Right kidney (tissue), 1 donor: ENCODE measurements at regions not wholly inside any gene's neighbourhood (a gene's known extent, or its start where the extent isn't known, plus 50 kb on each side); places are given as distances from the start of the nearest gene placed in this dataset.
"Not testable (repeated sequence)": the region's sequence is repeated elsewhere in the genome, so short reads cannot be mapped to it uniquely, and the experiment has no call there.

Source experiments
- DNase-seq: peaks from one replicate; pipeline ENCODE4 v3.0.0-alpha.2; 2016

GRCh38 chr12:127147724-127148123, 1119.2 kb upstream of the TMEM132C start:
- no peak for DNase-seq

GRCh38 chr12:127148318-127148717, 1118.7 kb upstream of the TMEM132C start:
- no peak for DNase-seq

GRCh38 chr12:127149226-127149964, 1117.6 kb upstream of the TMEM132C start:
- no peak for DNase-seq

DNA sequence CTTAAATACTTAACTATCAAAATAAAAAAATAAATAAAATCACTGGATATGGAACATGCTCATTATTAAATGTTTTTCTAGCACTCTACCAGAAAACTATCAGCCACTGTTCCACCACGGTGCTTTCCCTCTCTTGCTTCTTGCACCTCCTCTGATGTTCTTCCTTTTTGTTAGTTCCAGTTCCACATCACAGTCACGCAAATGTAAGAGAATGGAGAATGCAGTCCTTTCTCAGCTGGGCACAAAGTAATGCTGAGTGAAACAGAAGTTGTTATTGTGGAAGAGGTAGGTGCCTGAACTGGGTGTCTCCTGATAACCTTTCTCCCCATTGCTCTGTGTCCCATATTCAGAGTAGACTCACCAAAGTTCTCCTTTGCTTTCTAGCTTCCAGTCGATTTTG, 1116.9 kb upstream of the TMEM132C start:
- DNase-seq = no peak

DNA sequence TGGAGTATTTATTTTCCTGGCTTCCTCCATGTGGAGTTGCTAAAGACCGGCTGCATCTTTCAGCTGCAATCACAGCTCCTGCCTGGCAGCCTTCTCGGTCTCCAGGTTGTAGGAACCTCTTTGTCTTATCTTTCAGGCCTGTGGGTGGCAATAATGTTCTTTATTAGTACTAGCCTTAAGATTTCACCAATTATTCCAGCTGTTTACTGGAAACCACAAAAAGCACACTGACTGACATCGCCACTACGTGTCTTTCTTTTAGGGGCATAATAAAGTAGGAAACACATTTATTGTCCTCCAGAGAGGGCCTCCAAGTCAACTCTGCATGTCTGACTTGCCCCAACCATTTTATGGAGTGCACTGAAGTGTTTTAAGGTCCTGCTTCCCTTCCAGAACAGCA, 1116.5 kb upstream of the TMEM132C start:
- no peak for DNase-seq

DNA sequence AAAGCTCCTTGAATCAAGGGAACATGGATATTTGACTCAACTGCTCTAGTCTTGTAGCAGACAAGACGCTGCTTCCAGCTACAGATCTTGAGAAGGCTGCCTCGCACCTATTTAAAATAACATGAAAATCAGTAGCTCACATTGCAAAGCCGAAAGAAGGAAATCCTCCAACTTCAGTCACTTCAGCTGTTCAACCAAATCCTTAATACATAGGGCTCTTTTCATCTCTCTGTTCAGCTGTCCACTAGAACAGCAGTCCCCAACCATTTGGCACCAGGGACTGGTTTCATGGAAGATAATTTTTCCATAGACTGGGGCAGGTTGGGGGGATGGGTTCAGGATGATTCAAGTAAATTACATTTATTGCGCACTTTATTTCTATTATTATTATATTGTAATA, 1116.0 kb upstream of the TMEM132C start:
- no peak for DNase-seq

DNA sequence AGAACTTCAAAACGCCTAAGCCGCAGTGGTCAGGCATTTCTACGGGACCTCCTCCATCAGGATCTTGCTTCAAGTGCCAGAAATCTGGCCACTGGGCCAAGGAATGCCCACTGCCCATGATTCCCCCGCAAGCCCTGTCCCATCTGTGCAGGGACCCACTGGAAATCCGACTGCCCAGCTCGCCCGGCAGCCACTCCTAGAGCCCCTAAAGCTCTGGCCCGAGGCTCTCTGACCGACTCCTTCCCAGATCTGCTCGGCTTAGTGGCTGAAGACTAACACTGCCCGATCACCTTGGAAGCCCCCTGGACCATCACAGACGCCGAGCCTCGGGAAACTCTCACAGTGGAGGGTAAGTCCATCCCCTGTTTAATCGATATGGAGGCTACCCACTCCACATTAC, 1113.0 kb upstream of the TMEM132C start:
- no peak for DNase-seq

DNA sequence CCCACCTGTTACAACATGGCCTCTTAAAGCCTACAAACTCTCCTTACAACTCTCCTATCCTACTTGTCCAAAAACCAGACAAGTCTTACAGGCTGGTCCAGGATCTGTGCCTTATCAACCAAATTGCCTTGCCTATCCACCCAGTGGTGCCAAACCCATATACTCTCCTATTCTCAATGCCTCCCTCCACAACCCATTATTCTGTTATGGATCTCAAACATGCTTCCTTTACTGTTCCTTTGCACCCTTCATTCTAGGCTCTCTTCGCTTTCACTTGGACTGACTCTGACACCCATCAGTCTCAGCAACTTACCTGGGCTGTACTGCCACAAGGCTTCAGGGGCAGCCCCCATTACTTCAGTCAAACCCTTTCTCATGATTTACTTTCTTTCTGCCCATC, 1112.1 kb upstream of the TMEM132C start:
- not testable (repeated sequence) for DNase-seq

- not testable (repeated sequence) for DNase-seq
Measured at GRCh38 chr12:127155935-127156619, 1110.9 kb upstream of the TMEM132C start.

DNA sequence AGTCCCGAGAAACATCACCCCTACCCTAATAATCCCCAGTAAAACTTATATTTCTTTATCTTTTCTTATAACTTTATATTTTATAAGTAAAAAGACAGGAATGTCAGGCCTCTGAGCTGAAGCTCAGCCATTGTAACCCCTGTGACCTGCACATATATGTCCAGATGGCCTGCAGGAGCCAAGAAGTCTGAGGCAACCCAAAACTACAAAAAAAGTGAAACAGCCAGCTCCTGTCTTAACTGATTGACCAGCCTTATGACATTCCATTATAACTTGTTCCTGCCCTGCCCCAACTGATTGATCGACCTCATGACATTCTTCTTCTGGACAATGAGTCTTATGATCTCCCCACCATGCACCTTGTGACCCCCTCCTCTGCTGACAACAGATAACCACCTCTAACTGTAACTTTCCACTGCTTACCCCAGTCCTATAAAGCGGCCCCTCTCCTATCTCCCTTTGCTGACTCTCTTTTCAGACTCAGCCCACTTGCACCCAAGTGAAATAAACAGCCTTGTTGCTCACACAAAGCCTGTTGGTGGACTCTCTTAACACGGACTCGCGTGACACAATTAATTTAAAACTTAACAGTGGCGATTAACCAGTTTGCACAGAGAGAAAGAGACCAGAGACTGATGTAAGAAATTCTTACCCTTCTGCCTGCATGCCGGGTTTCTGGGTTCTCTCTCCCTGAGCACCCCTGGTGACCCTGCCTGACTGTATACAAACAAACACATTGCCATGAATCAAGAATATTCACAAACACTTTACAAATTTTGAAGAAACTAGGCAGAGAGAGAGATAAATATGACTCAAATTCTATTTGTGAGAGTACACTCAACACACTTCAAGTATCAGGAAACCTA, 1109.2 kb upstream of the TMEM132C start:
- DNase-seq = not testable (repeated sequence)

DNA sequence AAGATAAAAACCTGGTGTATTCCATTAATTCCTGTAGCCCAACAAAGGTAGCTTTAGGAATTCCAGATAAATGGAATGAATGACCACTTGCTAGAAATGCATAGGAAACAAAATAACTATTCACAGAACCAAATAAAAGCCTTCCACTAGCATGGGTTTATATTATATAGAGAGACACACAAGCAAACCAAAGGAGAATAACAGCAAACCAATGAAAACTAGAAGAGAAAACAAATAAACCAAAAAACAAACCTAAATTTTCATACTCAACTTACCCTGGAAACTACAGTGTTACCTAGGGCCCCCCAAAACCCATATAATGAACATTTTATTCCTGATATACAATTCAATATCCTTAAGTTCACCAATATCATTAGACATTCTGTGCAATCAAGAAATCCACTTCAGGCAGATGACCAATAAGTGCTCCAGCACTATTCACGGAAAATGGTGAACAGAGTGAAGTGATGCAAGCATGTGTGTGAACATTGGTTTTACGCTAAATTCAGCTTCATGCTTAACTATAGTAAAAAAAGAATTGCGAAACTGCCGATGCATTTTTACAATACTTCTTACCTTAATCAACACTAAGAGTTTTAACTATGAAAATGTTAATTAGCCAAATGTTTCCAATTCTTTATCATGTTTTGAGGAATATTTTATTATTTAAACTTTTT, 1108.4 kb upstream of the TMEM132C start:
- no peak for DNase-seq

DNA sequence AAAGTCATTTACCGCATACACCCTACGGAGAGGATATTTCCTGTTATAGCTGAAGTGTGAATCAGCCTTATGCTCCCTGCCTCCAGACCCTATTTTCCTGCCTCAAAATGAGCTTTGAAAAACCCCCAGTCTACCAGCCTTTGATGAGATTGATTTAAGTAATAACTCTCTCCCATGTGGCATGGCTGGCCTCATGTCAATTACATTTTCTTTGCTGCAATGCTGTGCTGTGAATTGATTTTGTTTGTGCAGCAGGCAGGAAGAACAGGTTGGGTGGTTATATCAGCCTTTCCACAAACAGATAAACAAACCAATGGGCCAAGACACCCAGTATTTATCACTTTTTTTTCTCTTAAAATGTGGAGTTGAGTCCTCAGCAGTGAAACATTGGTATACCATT, 1105.5 kb upstream of the TMEM132C start:
- no peak for DNase-seq

- DNase-seq = no peak
Measured at GRCh38 chr12:127162307-127162706, 1104.7 kb upstream of the TMEM132C start.

DNA sequence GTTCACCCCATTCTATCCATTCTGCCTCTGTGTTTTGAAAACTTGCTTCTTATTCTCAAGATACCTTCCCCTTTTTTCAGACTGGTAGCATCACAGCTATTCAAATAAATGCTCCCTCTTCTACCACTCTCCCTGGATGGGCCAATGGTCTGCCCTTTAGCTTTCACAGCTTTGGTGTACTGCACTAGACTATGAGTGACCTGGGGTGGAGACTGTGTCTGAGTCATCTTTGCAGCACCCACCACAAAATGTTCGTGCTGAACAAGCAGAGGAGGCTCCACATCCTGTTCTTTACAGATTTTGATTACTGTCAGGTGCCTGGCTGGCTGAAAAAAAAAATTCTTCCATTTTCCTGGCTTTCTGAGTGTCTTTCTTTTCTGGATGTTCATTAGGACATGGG, 1104.1 kb upstream of the TMEM132C start:
- no peak for DNase-seq

GRCh38 chr12:127165567-127166392, 1101.2 kb upstream of the TMEM132C start:
- DNase-seq = peak; percentile 88

DNA sequence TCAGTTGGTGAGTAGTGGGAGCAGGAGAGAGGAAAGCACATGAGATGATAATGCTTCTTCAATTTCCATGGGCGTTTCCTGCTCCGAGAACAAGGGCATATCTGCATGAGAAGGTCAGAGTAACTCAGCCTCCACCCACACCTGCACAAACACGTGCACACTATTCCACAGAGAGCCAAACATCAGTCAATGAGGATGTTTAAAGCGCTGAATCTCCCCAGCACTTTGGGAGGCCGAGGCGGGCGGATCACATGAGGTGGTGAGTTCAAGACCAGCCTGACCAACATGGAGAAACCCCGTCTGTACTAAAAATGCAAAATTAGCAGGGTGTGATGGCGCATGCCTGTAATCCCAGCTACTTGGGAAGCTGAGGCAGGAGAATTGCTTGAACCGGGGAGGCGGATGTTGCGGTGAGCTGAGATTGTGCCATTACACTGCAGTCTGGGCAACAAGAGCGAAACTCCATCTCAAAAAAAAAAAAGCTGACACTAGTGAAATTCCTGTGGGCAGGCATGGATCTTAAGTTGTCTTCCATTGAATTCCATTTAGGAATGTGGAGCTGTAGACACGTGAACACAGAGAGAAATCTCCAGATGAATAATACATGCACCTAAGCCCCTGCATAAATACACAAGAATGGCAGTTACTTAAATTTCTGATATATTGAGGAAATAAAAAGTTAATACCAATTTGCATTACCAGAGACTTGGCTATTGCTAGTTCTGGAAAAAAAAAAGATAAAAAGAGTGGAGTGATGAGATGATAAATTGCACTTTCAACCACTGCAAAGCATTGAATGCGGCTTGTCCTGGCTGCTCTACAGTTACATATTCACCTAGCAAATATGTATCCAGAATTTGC, 1097.4 kb upstream of the TMEM132C start:
- DNase-seq = no peak

GRCh38 chr12:127170226-127171180, 1096.5 kb upstream of the TMEM132C start:
- DNase-seq = no peak

DNA sequence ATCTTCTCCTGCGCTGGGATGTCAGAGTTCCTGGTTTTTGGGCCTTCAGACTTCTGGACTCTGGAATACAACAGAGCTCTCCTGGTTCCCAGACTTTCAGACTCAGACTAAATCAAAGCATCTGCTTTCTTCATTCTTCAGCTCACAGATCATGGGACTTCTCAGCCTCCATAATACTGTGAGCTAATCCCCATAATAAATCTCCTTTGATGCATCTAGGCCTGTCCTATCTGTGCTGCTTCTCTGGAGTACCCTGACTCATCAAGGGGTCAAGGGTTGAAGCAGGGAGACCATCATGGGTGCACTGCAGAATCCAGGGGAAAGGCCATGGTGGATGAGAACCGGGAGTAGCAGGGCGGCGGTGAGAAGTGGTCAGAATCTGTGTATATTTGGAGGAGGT, 1094.1 kb upstream of the TMEM132C start:
- no peak for DNase-seq

GRCh38 chr12:127173971-127174370, 1093.0 kb upstream of the TMEM132C start:
- not testable (repeated sequence) for DNase-seq
